Lower leg skin (tissue), 3 donors: ENCODE measurements at regions not wholly inside any gene's neighbourhood (a gene's known extent, or its start where the extent isn't known, plus 50 kb on each side); places are given as distances from the start of the nearest gene placed in this dataset.

Source experiments
- CTCF ChIP-seq, 3 donors: fragments of 450-650 bp; IDR thresholded peaks; one replicate each; pipeline ENCODE4 v1.5.1; 2016; ENCODE audit warnings: antibody characterized with exemption in 3 of 3, mild to moderate bottlenecking in 3 of 3, moderate library complexity in 2 of 3
- POLR2A ChIP-seq, 2 donors: fragments of 450-650 bp; IDR thresholded peaks; one replicate each; pipeline ENCODE4 v1.6.1; 2016 to 2017; ENCODE audit warnings: antibody characterized with exemption in 2 of 2, mild to moderate bottlenecking in 1 of 2, moderate library complexity in 1 of 2

DNA sequence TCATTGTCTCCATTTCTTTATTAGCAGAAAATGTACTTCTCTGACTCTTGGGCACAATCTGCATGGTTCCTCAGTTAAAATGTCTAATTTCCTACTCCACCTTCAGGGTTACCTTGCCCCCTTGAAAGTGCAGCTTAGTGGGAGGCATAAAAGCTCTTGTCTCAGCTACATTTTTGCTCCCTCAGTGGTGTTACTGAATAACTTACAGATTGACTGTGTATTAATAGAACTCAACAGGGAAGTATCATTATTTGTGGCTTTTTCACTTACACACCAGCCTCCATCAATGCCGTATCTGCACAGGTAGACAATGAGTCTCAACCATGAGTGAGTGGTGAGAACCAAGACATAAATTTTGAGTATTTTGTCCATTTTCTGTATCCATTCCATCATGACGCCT is 456.2 kb upstream of the MIR17HG start:
- TF ChIP-seq CTCF (IDR thresholded peaks at IDR 0.05), result no peak
- no peak for TF ChIP-seq POLR2A (IDR thresholded peaks at IDR 0.05)
